IPS DF 19.7 (cell line): ENCODE measurements at regions not wholly inside any gene's neighbourhood (a gene's known extent, or its start where the extent isn't known, plus 50 kb on each side); places are given as distances from the start of the nearest gene placed in this dataset.
A peak's percentile ranks its signal among the peaks of the same experiment; 100 is the strongest.

Source experiments
- DNase-seq: peaks from one replicate; pipeline ENCODE4 v3.0.0-alpha.2; 2013; ENCODE audit warnings: low read depth, low spot score

DNA sequence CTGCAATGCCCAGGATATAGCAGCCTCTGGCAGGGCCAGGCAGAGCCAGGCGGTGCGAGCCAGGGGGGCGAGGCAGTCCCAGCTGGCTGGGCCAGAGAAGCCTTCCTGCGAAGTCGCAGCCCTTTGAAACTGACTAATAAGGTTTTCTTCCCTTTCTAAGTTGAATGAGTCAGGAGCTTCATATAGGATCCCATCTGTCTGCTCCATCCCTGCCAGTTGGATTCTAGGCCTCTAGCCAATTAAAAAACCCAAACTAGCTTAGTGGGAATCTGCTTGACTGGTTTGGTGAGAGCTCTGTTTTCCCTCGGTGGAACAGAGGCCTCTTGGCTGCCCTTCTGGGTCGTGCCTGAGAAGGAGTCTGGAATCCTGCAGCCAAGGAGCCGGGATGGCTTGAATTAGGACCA lies 70.1 kb upstream of the RAPGEF1 start:
- DNase-seq, result no peak

DNA sequence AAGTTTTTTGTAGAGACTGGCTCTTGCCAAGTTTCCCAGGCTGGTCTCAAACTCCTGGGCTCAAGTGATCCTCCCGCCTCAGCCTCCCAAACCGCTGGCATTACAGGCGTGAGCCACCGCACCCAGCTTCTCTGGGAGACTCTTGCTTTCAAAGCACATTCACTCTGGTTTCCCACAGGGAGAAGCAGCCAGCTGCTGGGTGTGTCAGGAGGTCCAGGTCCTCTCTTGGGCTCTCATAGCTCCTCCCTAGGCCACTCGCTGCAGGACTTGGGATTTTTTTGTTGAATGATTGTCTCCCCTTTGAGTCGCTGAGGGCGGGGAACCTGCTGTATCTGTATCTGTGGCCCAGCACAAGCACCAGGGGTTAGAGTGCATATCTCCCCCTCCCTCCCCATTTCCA lies 68.4 kb upstream of the RAPGEF1 start:
- DNase-seq, result no peak

DNA sequence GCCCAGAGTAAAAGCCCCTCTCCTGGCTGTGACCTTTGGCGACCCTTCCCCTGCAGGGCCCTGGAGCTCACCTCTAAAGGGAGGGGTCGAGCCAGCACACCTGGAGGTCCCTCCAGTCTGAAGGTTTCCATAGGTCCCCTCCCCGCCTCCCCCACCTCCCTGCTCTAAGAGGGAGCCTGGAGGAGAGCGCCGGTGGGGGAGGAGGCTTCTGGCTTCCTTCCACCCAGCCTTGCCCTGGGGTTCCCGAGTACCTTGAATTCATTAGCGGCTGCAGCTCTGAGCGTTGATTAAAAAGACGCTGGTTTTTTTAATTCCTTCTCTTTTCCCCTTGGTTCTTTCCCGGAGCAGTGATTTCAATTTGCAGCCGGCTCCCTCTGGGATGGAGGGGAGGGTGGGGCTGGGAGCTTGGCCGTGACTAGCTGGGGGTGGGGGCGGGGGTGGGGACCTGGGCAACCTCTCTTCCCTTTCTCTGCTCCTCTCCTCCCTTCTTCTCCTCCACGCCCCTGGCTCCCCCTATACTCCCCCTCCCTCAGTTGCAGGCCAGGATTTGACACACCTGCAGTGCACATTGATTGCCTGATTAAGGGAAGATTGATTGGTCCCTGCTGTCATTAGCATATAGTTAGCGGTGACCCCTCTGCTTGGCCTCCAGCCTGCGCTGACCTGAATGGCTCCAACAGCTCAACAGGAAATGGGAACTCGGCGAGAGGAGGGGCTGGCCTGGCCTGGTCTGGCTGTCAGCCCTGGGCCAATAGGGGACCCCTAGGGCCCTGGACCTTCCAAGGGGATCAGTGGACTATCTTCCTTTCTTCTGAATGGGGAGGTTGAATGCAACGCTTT lies 67.5 kb upstream of the RAPGEF1 start:
- DNase-seq, result peak; percentile 69

DNA sequence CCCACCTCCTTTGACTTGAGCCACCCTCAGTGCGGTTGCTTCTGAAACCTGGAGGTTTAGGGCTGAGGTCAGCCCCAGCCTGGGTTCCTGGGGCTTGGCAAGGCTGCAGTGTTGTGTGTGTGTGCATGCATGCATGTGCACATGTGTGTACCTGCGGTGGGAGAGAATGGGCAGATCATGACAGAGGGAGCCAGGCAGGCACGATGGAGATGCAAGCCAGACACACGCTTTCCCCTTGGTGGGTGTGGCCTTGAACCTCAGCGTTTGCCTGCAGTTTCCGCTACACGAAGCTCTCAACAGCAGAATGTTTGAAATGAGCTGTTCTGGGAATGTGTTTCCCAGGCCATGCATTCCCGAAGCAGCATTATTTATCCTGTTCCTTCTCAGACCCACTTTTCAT lies 65.9 kb upstream of the RAPGEF1 start:
- DNase-seq, result no peak

DNA sequence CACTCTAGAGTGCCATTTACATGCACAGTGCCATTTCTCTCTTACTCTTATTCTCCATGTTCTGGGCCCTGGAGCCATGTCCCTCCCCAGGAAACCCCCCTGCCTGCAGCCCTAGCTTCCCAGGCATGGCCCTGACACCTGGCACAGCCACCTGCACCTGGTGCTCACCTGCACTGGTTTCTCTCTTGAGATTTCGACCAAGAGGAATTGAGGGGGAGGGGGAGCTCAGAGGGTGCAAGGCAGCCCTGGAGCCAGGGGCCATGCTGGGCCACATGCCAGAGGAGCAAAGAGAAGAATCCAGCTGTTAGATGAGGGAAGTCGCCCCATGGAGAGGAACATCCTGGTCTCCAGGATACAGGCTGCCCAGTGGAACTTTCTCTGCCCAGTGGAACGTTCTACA lies 65.0 kb upstream of the RAPGEF1 start:
- DNase-seq, result no peak

DNA sequence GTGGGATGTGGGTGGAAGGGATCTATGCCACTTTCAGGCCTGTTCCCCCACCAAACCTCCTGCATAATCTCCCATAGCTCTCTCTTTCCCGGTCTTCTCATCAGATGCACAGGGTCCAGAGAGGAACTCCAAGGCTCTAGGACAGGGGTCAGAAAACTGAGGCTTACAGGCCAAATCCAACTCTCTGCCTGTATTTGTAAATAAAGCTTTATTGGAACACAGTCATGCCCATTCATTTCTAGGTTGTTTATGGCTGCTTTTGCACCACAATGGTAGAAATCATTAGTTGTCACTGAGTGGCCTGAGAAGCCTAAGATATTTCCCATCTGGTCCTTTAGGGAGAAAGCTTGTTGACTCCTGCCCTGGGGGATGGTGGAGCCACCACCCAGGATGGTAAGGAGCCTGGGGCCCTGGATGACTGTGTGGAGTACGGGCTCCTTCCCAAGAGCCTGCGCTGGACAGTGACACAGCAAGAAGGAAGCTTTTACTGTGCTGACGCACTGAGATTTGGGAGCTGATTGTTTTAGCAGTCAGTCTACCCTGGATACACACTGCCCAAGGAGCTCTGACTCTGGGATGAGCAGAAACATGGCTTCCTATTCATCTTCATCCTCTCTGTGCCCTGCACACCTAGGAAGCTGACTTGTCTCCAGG lies 64.0 kb upstream of the RAPGEF1 start:
- DNase-seq, result no peak

DNA sequence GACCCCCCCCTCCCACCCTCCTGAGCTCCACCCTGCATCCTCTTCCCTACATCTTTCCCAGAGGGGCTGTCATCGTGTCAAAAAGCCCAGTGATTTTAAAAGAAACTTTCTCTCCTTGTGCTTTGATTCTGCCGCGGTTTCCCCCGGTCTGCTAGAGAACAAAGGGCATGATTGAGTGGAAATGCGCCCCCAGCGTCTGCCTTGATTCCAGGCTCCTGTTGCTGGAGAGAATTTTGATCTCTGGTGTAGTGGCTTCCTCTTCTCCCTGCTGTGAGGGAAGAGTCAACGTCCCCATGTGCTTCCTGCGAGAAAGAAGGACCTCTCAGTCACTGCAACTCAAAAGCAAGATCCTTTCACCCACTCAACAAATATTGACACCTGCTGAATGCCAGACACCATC lies 61.9 kb upstream of the RAPGEF1 start:
- DNase-seq, result no peak

DNA sequence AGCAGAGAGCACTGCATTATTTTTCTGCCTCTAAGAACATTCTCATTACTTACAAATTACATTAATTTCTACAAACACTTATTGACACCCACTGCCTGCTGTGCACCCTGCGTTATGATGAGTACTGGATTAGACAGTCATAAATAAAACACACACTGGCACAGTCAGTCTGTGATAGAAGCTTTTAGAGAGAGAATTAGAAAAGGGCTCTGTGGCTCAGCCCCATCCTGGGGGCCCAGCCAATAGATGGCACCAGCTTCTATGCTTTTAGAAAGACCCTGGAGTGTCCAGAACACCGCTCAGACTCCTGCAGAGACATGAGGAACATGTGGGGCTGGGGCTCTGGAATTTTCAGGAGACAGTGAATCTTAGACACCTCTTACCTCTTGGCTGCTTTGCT lies 61.0 kb upstream of the RAPGEF1 start:
- DNase-seq, result no peak

DNA sequence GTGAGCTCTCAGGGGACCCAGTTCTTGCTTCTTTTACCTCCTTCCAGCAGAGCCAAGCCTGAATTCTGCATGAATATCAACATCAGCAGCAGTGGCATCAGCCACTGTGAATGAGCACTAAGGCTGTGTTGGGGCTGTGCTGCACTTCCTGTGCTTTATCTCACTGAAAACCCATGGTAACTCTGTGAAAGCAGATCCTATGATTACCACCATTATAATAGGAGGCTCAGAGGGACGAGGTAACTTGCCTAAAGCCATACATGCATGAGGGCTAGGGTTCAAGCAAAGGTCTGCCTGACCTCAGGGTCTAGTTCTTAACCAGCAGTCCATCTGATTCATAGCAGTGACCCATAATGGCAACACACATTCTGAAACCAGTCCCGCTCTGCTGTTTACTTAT lies 60.5 kb upstream of the RAPGEF1 start:
- DNase-seq, result no peak

DNA sequence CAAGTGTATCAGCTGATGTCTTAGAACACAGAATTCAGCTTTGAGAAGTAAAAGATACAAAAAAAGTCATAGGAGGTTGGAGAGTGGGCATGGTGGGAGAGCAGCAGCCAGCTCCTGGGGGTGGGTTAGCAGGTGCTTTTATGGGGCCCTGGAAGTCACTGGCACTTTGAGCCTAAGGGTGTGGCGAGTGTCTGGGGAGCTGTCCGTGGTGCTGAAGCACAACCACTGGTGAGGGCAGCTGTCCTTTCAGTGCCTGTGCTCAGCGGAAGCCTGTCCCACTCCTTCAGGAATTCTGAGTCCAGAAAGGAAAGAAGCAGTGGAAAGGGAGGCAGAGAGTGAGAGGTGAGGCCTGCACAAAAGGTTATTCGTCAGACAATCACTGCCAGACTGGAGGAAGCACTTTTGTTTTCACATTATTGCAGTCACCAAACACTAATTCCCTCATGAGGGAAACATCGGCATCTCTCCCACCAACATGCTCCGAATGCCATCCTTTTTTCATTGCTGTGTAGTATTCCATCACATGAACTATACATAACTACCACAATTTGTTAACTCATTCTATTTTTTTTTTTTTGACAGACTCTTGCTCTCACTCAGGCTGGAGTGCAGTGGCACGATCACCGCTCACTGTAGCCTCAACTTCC lies 59.4 kb upstream of the RAPGEF1 start:
- no peak for DNase-seq

DNA sequence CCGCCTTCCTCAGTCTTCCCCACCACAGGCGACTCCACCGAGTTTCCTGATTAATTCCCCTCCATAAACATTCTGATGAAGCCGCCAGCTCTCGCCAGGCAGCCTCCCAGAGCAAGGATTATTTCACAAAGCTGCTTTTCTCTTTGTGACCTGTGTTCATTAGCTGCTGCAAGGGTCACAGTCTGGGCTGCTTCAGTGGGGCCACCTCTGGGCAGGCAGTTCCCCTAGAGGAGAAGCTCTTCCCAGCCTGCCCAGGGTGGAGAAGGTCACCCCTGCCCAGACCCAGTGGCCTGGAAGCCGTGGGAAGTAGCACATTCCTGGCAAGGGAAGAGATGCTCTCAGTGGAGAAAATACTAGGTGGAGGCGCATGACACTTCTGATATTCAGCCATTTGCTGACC lies 58.4 kb upstream of the RAPGEF1 start:
- no peak for DNase-seq

DNA sequence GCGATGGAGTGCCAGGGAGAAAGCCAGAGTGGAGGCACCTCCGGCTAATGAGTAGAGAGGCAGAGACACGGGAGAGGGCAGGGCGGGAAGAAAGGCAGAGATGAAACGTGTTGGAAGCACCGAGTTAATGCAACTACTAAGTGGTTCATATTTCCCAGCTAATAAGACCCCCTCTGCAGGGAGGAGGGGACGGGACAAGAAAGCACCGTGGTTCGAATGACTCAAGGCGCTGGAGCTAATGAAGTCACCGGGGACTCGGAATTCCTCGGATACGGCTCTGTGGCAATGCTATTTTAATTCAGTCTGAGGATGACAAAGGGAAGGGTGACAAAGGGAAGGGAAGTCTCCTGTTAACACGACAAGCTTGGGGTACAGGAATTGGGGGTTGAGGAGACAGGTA lies 54.5 kb upstream of the RAPGEF1 start:
- no peak for DNase-seq

DNA sequence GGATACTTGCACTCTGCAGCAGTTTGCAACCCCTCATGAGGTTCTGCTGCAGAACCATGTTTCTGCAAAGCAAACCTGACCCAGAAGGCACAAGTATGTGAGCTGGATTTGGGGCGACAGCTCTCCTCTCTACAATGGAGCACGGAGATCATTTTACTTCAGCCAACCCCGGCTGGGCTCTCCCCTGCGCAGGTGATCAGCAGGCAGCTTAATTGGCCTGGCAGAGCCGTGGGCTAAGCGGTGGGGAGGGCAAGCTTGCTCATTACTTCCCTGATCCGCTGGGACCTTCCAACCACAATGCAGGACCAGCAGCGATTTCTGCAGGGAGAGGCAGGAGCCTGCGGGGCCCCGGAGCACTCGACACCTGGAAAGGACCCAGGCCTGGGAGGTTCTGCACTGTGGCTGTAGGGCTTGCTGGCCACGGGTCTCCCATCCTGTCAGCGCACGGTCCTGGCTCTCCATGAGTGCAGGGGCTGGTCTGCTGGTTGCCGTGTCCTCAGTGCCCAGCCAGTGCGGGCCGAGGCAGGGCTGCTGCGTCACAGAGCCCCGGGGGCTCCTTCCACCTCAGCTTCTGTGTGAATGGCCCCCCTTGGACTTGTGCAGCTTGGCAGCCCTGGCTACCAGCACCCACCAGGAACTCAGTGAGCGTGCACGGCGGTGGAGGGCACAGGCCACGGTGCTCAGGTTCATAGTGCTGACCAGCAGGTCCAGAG lies 51.8 kb upstream of the RAPGEF1 start:
- DNase-seq, result no peak
